ENCODE measurements at regions not wholly inside any gene's neighbourhood (a gene's known extent, or its start where the extent isn't known, plus 50 kb on each side); places are given as distances from the start of the nearest gene placed in this dataset.
"Not testable (repeated sequence)": the region's sequence is repeated elsewhere in the genome, so short reads cannot be mapped to it uniquely, and the experiment has no call there.

DNA sequence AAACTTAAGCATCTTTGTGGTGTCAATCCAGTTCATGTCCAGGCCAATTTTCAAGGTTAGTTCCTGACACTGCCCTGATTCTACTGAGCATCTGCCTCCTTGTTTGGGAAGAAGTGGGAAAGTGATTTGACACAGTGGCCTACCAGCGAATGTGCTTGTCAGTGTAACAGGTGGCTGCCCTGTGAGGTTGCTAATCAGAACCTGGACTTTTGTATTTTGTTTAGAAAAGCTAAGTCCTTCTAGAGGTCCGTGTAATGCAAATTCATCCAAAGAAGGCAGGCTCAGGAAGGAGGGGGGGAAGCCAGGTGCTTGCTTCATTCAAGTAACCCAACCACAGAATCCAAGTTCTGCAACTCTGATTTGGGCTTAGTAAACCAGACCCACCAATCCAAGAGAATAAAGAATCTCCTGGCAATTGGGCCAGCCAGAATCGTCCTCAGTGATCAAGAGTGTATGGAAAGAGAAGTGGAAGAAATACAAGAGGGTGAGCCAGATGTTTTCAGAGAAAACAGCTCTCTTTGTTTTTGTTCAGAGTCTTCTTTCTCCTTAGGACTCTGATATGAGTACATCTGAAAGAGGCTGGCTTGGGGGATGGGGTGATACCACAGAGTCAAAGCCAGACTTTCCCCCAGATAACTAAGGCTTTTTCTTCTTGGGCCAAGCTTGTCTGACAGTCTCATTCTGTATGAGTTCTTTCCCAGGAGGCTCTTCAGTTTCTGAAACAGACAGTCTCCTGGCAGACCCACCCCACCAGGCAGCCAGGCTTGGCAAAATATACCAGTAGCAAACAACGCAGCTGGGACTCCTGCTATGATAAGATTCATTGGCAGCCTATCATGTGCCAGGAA lies 508.9 kb upstream of the TBL1XR1 start:
- DNase-seq (ENCODE audit: low read depth): no peak

DNA sequence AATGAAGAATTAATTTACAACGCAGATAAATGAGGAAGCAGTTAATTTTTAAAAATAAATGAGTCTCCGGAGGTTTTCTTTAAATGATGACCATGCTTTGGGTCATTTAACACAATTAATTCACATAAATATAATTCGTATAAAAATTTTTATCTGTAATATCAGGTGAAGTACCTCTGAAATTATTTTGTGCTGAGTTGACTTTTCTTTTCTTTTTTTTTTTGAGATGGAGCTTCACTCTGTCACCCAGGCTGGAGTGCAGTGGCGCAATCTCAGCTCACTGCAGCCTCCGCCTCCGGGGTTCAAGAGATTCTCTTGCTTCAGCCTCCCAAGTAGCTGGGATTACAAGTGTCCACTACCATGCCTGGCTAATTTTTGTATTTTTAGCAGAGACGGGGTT lies 512.2 kb upstream of the TBL1XR1 start:
- DNase-seq (ENCODE audit: low read depth): not testable (repeated sequence)

DNA sequence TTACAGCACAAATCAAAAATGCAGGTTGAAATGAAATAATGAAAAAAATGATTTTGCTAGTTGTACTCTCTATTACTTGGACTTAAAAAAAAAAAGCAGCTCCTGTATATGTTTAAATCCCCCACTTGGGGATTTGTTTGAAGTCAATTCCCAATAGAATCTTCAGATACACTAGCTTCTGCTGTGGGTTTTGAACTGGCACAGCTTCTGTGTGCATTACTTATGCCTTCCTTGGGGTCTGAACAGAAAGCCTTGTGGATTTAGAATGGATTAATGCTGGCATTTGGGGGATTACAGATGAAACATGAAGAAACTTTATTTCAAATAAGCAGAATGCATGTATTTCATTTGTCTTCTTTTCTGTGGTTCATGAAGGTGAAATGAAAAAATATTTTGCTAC lies 513.2 kb upstream of the TBL1XR1 start:
- no peak for DNase-seq (ENCODE audit: low read depth)

DNA sequence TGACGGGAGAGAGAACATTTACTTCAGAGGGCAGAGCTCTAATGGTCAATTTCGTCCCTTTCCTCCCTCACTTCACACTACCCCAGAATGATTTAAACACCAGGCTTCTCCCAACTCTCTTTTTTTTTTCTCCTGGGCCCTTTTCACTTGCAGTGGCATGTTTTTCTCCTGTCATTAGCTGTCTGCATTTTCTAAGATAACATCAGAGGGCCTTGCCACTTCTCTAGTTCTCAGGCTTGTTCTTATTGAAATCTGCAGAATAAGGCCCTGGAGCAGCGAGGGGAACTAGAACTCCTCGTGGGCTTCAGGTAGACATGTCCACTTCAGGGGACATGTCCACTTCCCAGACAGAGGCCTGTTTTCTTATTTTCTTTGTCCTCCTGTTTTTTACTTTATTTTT lies 514.4 kb upstream of the TBL1XR1 start:
- no peak for DNase-seq (ENCODE audit: low read depth)

DNA sequence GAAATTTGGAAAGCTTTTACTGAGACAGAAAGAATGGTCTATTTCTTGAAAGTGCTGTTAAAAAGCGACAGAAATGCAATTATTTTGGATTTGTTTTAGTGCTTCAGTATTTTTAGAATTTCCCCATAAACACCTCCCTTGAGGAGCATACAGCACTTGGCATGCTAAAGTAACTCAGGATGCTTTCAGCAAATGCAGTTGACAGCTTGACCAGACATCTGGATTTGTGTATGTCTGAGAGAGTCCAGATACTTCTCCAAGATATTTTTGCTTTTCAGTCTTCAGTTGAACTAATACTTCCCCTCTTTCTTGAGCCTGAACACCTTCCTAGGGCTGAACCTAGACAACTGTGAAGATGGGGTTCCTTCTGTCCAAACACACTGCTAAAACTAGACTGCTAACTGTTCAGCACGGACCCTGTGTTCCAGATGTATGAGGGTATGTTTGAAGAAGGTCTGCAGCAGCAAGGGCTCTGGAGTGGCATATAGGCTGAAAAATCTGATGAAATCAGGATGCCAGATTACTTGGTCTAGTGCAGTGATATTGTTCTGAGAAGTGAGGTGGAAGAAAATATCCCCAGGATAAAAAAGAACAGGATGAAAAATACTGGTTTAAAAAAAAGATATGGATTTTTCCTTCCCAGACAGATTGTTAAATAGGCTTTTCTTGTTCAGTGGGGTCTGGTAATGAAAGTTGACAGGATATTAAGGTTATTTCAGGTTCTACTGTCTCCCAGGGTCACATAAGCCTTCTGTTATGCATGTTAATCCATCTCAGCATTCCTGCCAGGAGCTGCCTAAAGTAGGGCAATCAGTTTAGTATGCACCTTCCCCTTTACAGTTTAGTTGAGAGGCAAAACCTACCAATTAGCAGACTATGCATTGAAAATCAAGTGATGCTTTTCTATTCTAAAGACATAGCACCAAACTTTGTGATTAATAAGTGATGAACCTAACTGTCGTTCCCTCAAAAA lies 516.9 kb upstream of the TBL1XR1 start:
- no peak for DNase-seq (ENCODE audit: low read depth)

DNA sequence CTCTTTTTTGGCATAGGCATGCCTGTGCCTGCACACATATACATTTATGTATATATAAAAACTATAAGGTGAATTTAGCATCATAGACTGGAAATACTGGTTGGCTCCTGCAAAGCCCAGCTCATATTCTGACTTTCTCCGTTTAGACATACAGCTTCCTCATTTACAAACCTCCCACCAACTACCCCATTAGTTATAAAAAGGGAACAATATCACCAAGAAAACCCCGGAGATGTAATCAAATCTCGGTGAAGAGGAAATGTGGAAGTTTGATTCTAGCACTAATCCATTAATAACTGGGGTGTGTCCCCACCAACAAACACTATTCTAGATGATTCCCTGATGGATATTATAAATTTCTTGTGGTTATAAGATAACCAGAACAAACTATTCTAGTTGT lies 517.7 kb upstream of the TBL1XR1 start:
- DNase-seq (ENCODE audit: low read depth): no peak

DNA sequence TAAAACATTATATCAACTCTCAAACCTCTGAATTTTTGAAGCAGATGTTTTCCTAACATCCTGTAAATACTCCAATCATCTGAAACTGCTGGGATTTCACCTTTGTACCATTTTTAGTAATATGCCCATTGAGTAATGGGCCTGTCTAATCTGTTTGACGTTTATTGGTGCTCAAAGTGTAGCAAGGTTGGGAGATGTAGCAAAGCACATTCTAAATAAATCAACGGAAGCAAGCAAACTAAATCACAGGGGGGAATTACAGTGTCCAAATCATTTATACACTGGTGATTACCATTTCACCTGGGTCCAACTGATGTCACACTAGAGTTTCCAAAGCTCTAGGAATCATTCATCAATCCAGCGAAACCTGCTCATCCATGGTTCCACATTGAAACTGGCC lies 518.7 kb upstream of the TBL1XR1 start:
- DNase-seq (ENCODE audit: low read depth): no peak

DNA sequence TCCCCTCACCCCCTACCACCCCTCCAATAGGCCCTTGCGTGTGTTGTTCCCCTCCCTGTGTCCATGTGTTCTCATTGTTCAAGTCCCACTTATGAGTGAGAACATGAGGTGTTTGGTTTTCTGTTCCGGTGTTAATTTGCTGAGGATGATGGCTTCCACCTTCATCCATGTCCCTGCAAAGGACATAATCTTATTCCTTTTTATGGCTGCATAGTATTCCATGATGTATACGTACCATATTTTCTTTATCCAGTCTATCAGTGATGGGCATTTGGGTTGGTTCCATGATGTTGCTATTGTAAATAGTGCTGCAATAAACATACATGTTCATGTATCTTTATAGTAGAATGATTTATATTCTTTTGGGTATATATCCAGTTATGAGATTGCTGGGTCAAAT lies 523.6 kb upstream of the TBL1XR1 start:
- not testable (repeated sequence) for DNase-seq (ENCODE audit: low read depth)

DNA sequence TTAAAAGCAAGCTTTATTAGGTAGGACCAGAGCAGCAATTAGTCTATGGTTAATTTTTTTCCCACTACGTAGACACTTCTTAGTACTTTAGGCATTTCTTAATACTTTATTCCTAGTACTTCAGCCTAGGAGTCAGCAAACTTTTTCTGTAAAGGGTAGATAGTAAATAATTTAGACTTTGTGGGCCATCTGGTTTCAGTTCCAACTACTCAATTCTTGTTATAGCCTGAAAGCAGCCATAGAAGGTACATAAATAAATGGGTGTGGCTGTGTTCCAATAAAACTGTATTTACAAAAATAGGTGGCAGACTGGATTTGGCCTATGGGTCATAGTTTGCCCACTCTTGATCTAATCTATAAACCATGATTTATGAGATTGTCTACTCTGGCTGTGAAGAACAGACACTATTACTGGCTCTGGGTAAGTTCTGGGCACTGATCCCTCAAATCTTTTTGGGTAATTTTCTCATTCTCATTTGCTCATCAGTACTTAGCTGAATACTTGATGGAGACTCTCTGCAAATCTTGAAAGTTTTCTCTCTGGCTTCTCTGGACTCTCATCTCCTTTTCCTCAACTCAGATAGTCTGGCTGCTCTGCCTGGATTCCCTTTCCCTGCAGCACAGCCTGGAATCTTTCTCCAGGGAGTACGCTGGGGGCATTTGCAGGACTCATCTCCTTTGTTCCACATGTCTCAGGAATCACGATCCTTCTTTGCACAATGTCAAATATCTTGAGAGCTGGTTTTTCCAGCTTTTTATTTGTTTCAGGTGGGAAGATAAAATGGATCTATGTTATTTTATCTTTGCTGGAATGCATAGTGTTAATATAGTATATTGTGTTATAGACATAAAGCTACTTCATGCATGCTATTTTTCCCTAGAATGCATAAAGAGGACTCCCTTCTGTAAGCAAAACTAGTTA lies 524.8 kb upstream of the TBL1XR1 start:
- no peak for DNase-seq (ENCODE audit: low read depth)

DNA sequence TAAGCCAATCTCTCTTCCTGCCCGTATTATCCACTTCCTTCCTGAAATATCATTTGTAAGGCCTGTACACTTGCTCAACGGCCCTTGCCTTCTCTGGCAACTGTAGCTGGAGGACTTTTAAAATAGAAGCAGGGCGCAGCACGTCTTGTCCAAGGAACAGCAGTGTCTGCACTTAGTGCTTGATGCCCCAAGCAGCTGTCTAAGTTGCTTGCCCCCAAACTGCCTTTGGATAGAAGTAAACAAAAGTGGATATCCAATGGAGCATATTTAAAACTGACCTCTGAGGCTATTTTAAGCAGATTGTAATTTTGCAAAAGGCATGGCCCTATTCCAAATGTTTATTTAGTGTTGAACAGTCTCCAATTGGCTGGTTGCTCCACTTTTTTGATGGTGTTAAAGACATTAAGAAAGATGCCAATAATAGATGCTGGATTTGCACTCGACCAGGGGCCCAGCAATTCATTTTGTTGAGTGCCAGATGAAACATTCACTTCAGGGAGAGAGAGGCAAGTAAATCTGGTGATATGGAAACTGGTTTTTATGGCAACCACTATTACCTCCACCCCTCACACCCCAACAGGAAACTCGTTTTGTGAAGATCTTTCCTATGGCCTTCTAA lies 526.8 kb upstream of the TBL1XR1 start:
- DNase-seq (ENCODE audit: low read depth): no peak

DNA sequence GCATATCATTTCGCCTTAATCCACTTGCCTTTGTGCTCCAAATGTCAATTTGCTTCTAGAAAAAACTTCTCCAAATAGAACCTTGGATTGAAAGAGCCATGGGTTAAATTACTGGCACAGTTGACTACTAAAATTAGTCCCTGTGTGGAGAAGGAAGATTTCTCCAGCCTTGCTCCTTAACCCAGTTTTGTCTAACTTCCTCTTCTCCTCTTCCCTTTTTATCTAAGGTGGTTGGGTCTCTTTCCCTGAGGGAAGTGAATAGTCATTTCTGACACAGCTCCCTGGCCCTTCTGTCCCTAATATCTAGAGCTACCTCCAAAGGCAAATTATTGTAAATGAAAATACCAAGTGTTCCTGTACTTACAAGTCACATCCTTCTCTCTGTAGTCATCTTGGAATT lies 527.9 kb upstream of the TBL1XR1 start:
- no peak for DNase-seq (ENCODE audit: low read depth)

DNA sequence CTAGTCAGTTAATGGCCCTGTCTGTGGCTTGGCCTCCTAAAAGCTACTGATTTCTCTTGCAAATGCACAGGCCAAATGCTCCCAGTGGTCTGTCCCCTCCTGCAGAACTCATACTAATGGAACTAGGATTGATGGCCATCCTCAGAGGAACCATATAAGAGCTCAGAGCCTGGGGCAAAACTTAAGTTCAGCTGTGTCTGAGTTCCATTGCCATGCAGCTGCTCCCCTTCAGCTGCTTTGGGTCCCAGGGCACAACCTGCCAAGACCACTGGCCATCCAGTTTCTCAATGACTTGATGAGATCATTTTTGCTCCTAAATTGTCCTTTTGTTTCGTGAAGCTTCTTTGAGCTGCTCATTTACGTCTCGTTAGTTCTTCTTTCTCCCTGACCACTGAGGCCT lies 529.5 kb upstream of the TBL1XR1 start:
- DNase-seq (ENCODE audit: low read depth): no peak

DNA sequence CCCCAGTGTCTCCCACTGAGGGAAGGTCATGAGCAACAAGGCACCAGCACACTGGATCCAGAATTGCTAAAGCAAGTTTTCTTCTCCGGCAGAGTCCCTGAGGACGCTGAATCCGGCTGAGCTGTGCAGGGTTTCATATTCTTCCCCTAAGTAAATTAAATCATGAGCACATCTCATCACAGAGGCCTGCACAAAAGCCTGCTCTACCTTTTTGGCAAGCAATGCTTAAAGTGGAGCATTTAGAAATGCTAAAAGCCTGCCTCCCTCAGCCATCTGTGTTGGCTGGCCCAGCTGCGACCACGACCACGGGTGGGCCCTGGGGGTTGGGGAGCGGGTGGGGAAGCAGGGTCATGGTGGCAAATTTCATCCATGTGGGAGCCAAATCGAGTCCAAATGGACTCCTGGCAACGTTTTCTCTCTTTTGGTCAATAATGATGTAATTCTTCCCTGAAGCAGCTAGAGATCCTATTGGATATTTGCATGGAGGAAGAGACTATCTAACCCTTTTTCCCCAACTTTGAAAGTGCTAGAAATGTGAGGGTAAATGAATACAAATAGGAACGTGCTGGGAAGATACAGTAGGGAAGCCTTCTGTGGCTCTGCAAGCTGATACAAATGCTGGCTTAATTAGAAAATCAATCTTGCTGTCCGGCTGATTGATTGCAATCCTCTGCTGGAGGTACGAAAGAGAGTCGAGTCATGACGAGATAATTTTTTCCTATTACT lies 532.8 kb upstream of the TBL1XR1 start:
- DNase-seq (ENCODE audit: low read depth): peak; percentile 25

DNA sequence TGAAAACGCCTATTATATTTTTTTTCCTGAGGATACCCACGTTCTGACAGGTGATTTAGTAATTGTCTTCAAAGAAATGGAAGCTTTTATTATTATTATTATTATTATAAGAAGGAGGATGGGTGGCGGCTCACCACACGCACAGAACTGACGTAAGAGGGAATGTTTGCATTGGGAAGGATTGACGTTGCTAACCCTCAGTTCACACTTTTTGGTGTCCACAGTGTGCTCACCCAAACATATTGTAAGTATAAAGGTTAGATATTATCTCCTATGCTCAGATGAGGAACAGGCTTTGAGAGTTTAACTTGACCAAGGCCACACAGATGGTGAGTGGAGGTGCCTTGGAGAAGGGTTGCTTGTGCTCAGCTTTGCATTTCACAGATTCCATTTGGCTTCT lies 533.5 kb upstream of the TBL1XR1 start:
- DNase-seq (ENCODE audit: low read depth): peak; percentile 27

DNA sequence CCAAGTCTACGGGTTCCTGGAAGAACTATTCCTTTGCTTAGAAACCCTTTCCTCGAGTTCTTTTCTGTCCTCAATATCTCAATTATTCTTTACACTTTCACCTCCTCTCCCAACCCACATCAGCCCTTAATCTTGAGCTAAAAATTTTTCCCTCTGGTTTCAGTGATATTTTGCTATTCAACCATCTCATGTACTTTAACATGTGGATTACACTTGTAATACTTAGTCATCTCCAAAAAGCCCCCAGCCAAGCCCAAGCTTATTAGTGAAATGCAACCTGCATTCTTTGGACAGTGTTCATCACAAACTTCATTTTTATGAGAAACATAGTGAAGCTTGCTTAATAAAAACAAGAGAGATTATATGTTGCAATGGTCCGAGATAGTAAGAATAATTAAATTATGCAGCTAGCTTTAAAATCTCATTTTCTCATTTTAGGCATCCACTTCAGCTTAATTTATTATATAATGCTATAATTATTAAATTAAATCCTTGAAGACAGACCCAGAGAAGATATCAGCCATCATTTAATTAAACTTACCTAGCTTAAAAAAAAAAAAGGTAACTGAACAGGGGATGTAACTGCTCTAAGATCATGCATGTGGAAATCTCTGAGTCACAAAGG lies 534.5 kb upstream of the TBL1XR1 start:
- peak; percentile 73 for DNase-seq (ENCODE audit: low read depth)

DNA sequence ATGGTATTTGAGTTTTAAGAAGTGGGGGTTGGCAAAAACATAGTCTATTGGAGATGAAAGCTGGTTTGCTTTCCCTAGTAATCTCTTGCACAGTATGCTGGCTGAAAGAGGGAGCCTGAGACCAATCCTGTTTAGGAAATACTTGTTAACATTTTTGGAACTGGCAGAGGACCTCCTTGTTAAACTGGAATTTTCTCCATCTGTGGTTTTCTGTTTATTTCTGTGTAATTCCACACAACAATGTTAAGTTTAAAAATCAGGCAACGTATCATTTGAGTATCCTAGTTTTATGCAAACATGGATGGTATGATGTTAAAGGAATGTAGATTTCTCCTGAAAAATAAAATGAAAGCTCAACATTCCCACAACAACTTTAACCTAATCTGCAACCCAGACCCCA lies 536.0 kb upstream of the TBL1XR1 start:
- no peak for DNase-seq (ENCODE audit: low read depth)

DNA sequence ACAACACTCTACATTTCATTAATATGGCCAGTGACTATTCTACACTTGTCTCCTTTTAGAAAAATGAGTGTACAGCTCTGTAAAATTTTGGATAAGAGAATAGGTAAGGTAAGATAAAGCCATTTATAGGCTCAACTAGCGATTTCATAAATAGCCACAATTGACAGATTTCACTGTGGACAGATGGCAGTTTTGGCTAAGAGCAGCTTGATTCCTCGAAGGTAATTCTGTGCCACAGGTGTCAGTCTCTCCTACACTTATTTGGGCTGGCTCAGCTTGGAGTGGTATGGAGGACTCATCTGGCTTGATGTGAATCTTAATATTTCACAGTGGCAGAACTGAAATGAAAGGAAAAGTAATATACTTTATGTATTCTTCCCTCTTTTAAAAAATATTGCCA lies 536.7 kb upstream of the TBL1XR1 start:
- DNase-seq (ENCODE audit: low read depth): no peak

DNA sequence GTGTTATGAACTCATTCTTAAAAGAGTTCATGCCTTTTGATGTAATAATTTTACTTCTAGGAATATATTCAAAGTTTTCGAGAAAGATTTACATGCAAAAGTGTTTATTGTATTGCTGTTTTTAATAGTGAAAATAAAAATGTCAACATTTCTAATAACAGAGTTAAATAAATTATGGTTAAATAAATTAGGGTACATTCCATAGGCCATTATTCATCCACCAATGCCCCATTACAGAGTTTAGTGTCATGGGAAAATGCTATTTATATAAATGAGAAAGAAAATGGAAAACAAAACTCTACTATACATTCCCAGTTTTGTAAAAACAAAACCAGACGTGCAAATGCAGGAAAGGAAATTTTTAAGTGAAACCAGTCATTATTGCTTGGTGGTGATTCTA lies 538.1 kb upstream of the TBL1XR1 start:
- DNase-seq (ENCODE audit: low read depth): no peak

DNA sequence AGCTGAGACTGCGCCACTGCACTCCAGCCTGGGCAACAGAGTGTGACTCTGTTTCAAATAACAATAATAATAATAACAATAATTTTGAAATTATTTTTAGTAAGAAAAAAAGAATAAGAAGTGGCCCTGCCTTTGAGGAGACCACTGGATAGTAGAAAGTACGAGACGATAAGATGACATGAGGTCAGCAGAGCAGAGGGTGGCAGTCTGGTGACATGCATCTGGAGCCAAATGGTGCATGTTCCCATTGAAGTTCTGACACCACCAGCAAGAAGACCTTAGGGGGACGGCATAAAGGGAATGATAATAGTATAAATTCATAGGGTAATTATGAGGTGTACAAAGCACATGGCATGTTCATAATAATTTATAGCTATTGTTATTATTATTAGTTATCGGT lies 542.2 kb upstream of the TBL1XR1 start:
- DNase-seq (ENCODE audit: low read depth): no peak

DNA sequence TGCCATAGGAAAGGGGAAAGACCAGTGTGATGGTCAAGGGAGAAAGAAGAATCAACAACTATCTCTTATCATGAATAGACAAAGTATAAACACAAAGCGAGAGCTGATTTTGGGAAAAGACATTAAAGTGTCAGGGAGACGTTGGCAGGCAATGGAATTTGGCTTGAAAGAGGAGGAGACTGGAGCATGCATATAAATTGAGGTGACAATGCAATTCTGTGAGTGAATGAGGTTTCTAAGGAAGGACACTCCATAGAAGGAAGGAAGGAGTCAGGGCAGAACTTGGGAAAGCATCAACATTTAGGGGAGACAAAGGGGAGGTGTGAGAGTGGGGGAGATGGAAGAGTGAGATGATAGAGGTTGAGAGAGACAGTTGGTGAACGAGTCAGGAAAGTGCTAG lies 543.0 kb upstream of the TBL1XR1 start:
- no peak for DNase-seq (ENCODE audit: low read depth)

Measured in Daoy (cell line).